Parathyroid adenoma (tissue), 2 donors: ENCODE measurements at regions not wholly inside any gene's neighbourhood (a gene's known extent, or its start where the extent isn't known, plus 50 kb on each side); places are given as distances from the start of the nearest gene placed in this dataset.

Experiments
- H2AFZ ChIP-seq: fragments of 300-600 bp; sonication (generic); one replicate; pipeline ENCODE4 v1.7.0; 2017; ENCODE audit warnings: antibody characterized with exemption, mild to moderate bottlenecking
- H3K27ac ChIP-seq: fragments of 300-600 bp; sonication (generic); one replicate; pipeline ENCODE4 v1.7.0; 2017
- H3K27me3 ChIP-seq: fragments of 300-600 bp; sonication (generic); one replicate; pipeline ENCODE4 v1.7.0; 2017; ENCODE audit warnings: low read length; ENCODE audit not compliant: control insufficient read depth, insufficient read depth
- H3K36me3 ChIP-seq: fragments of 300-600 bp; sonication (generic); one replicate; pipeline ENCODE4 v1.7.0; 2017; ENCODE audit warnings: low read length; ENCODE audit not compliant: control insufficient read depth, insufficient read depth
- H3K4me1 ChIP-seq: fragments of 300-600 bp; sonication (generic); one replicate; pipeline ENCODE4 v1.7.0; 2017; ENCODE audit warnings: control low read depth
- H3K4me2 ChIP-seq: fragments of 300-600 bp; sonication (generic); one replicate; pipeline ENCODE4 v1.7.0; 2017; ENCODE audit warnings: low read length
- H3K4me3 ChIP-seq: fragments of 300-600 bp; sonication (generic); one replicate; pipeline ENCODE4 v1.7.0; 2017; ENCODE audit warnings: low read depth, low read length
- H3K79me2 ChIP-seq: fragments of 300-600 bp; sonication (generic); one replicate; pipeline ENCODE4 v1.7.0; 2017; ENCODE audit warnings: control low read depth
- H3K9ac ChIP-seq: fragments of 300-600 bp; sonication (generic); one replicate; pipeline ENCODE4 v1.7.0; 2017; ENCODE audit warnings: mild to moderate bottlenecking
- H3K9me3 ChIP-seq: fragments of 300-600 bp; sonication (generic); one replicate; pipeline ENCODE4 v1.7.0; 2017; ENCODE audit warnings: low read length; ENCODE audit not compliant: control insufficient read depth
- TF ChIP-seq, protein P1 (sequence below): fragments of 300-600 bp; sonication (generic); IDR thresholded peaks from one replicate; pipeline ENCODE4 v1.7.0; 2017; ENCODE audit warnings: antibody characterized with exemption, mild to moderate bottlenecking
- donor health status: primary hyperparathyroidism.

DNA sequence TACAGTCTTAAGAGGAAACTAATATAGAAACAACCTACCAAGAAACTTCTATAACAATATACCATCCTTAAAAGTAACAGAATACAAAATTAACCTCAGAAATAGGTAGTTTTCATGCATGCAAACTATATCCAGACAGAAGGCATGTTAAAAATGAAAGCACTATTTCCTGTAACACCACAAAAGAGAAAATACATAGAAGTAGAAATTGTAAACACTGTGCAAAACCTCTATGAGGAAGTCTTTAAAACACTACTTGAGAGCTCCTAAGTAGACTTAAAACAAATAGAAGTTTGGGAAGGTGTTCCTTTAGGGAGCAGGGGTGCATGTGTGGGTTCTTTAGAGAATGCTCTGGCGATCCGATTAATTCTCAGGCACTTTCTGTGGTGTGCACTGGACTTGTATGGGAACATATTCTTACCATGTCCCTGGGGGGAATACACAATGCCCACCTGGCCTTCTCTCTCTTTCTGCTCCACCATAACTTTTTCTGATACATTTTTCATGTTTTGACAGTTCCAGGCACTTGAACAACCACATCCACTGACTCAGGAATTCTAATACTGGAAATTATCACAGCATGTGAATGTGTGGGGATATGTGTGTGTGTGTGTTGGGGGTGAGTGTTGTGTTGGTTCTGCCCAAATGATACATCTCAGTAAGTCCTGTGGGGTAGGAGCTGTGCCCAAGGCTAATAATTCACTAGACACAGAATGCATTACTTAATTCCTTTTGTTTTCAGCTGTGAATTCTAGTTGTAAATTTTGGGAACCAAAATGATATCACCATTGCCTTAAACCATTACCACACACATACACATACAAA is 866.3 kb upstream of the B3GALT2 start:
- no peak overlapping the region for H3K4me2 ChIP-seq
- no peaks in the 10 kb centered on the region for H3K4me1 ChIP-seq
- no peak overlapping the region for H3K9ac ChIP-seq
- no peaks in the 10 kb centered on the region for H3K27me3 ChIP-seq
- H2AFZ ChIP-seq, result no peak overlapping the region
- H3K36me3 ChIP-seq, result no peaks in the 10 kb centered on the region
- H3K9me3 ChIP-seq, result no peaks in the 10 kb centered on the region
- H3K4me3 ChIP-seq, result no peak overlapping the region
- no peak overlapping the region for H3K27ac ChIP-seq
- TF ChIP-seq, protein P1, sequence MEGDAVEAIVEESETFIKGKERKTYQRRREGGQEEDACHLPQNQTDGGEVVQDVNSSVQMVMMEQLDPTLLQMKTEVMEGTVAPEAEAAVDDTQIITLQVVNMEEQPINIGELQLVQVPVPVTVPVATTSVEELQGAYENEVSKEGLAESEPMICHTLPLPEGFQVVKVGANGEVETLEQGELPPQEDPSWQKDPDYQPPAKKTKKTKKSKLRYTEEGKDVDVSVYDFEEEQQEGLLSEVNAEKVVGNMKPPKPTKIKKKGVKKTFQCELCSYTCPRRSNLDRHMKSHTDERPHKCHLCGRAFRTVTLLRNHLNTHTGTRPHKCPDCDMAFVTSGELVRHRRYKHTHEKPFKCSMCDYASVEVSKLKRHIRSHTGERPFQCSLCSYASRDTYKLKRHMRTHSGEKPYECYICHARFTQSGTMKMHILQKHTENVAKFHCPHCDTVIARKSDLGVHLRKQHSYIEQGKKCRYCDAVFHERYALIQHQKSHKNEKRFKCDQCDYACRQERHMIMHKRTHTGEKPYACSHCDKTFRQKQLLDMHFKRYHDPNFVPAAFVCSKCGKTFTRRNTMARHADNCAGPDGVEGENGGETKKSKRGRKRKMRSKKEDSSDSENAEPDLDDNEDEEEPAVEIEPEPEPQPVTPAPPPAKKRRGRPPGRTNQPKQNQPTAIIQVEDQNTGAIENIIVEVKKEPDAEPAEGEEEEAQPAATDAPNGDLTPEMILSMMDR, result no peak
- no peaks in the 10 kb centered on the region for H3K79me2 ChIP-seq

DNA sequence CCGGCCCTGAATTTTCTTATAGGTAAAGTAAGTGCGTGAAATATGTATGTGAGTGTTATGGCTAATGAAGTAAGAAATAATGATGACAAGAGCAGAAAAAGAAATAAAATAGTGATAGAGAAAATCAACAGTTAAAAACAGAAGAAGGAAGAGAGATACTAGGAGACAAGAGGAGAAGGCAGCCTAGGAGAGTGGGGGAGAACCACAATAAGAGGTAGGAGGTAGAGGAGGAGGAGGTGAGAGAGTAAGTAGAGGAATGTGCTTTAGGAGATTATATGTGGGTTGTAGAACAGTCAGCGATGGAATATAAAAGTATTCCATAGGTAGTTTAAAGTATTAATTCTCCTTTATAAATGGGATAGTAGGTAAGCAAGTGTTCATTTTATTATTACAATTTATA is 861.5 kb upstream of the B3GALT2 start:
- Histone ChIP-seq H3K4me1 (no peaks in the 10 kb centered on the region), H3K27me3 (no peaks in the 10 kb centered on the region), H3K9ac (no peak overlapping the region), H3K9me3 (no peaks in the 10 kb centered on the region), H2AFZ (no peak overlapping the region), H3K36me3 (no peaks in the 10 kb centered on the region), H3K79me2 (no peaks in the 10 kb centered on the region), H3K4me3 (no peak overlapping the region), H3K4me2 (no peak overlapping the region), H3K27ac (no peak overlapping the region)
- TF ChIP-seq, protein P1, result no peak

DNA sequence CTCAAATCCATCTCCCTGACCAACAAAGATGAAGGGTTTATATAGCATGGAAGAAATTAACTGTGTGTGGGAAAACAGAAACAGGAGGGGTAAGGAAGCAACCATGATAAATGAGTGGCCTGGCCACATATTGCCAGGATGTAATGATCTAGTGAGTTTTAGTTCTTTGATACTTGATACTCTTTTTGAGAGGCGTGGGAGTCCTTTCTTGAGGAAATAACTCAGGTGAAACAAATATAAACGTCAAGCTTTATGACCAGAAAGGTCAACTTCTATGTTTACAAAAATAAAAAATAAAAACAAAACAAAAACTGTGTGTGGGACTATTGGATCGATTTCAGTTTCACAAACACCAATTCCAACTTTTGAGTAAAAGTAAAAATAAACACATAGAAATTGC is 860.8 kb upstream of the B3GALT2 start:
- TF ChIP-seq, protein P1, result no peak
- H2AFZ ChIP-seq, result no peak overlapping the region
- no peak overlapping the region for H3K4me2 ChIP-seq

GRCh38 chr1:194045416-194045815 is 859.0 kb upstream of the B3GALT2 start:
- Histone ChIP-seq H3K9me3 (no peaks in the 10 kb centered on the region), H2AFZ (no peak overlapping the region), H3K79me2 (no peaks in the 10 kb centered on the region), H3K4me2 (no peak overlapping the region), H3K36me3 (no peaks in the 10 kb centered on the region), H3K27ac (no peak overlapping the region), H3K4me1 (no peaks in the 10 kb centered on the region), H3K4me3 (no peak overlapping the region), H3K27me3 (no peaks in the 10 kb centered on the region), H3K9ac (no peak overlapping the region)
- TF ChIP-seq, protein P1, result no peak

More for the DNA sequence above, 860.8 kb upstream of the B3GALT2 start:
- no peaks in the 10 kb centered on the region for H3K36me3 ChIP-seq
- no peaks in the 10 kb centered on the region for H3K4me1 ChIP-seq
- no peak overlapping the region for H3K27ac ChIP-seq
- H3K4me3 ChIP-seq, result no peak overlapping the region
- H3K9me3 ChIP-seq, result no peaks in the 10 kb centered on the region
- H3K9ac ChIP-seq, result no peak overlapping the region
- no peaks in the 10 kb centered on the region for H3K27me3 ChIP-seq
- no peaks in the 10 kb centered on the region for H3K79me2 ChIP-seq

GRCh38 chr1:194044892-194045291 is 858.5 kb upstream of the B3GALT2 start:
- H3K27ac ChIP-seq, result no peak overlapping the region
- no peaks in the 10 kb centered on the region for H3K4me1 ChIP-seq
- no peaks in the 10 kb centered on the region for H3K79me2 ChIP-seq
- TF ChIP-seq, protein P1, result no peak
- no peak overlapping the region for H3K9ac ChIP-seq
- H2AFZ ChIP-seq, result no peak overlapping the region
- H3K36me3 ChIP-seq, result no peaks in the 10 kb centered on the region
- H3K9me3 ChIP-seq, result no peaks in the 10 kb centered on the region
- no peak overlapping the region for H3K4me2 ChIP-seq
- no peaks in the 10 kb centered on the region for H3K27me3 ChIP-seq
- H3K4me3 ChIP-seq, result no peak overlapping the region
